ENCODE measurements at regions not wholly inside any gene's neighbourhood (a gene's known extent, or its start where the extent isn't known, plus 50 kb on each side); places are given as distances from the start of the nearest gene placed in this dataset.

GRCh38 chr3:146300768-146301167, 49.9 kb upstream of the PLSCR4 start:
- no peak for TF ChIP-seq POLR2A (IDR thresholded peaks at IDR 0.05; ENCODE audit: low read length)
- TF ChIP-seq GATA1 (IDR thresholded peaks at IDR 0.05; ENCODE audit: low read depth, low read length): no peak
